Hypothalamus (tissue), 51 donors: ENCODE measurements at regions not wholly inside any gene's neighbourhood (a gene's known extent, or its start where the extent isn't known, plus 50 kb on each side); places are given as distances from the start of the nearest gene placed in this dataset.

Experiments used
- DNase-seq, 51 donors: peaks; one replicate each; lab custom pipeline; 2025; lab: John Stamatoyannopoulos, UW

DNA sequence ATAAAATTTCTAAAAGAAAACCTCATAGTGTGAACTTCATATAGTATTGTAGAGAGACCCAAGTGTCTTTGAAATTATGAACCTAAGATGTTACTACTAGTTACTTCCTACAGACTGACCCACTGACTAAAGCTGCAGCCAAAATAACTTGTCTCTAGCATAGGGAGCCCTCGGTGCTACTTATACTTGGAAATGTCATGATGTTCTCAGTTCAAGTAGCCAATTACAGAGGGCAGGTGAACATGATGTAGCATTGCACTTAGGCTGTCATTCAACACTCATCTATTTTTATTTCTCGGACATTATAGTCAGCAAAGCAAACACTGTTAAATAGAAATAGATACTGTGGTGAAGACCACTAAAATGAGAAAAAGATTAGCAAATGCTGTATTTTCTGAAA is 165.6 kb downstream of the AREG start:
- no peak for DNase-seq

GRCh38 chr4:74612837-74613236 is 167.9 kb downstream of the AREG start:
- no peak for DNase-seq

DNA sequence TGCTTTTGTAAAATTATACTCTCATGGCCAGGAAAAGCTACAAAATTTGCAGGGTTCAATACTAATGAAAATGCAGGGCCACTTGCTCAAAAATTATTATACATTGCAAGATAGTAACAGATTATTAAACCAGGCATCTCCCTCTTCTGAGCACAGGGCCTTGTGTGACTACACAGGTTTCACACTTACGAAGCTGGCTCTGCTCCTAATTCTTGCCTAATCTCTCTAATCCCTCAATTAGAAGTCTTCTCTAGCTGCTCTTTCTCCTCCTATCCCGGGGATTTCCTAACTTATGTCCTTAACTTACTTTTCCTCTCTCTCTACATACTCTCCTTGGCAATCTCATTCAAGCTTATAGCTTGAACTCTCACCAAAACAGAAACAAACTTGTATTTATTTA is 168.3 kb downstream of the AREG start:
- no peak for DNase-seq

DNA sequence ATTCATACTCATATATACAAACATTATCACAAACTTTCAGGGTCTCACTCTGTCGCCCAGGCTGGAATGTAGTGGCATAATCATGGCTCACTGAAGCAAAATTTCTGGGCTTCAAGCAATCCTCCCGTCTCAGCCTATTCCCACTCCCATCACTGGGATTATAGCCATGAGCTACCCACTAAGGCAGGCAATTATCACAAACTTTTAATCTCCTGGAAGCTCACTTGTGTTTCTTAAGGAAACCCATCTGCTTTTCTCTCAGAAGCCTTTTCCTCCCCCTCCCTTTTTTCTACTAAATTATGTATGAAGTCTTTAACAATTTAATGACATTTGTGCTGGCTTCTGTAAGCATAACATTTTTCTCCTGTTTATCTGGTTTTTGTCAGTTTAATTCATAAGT is 170.5 kb downstream of the AREG start:
- DNase-seq = no peak

DNA sequence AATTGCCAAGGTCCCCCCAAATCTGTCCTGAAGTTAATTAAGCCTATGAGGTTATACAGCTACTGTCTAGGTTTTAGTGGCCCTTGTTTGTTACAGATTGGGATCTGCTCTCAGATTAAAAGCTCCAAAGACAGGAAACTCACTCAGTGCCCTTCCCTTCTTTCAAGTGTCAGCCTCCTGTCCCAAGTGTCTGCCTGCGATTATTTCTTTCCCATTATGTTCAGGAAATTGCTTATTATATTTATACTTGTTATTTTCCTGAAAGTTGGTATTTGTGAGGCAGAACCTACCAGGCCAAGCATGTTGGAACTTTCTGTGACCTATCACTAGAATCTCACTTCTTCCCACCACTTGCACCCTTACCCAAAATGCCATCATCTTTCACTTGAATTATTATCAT is 173.2 kb downstream of the AREG start:
- no peak for DNase-seq

GRCh38 chr4:74618659-74619058 is 173.7 kb downstream of the AREG start:
- no peak for DNase-seq

GRCh38 chr4:74619931-74620702 is 174.2 kb downstream of the BTC start:
- DNase-seq = no peak

- DNase-seq = no peak
Observed at GRCh38 chr4:74621616-74622015, 172.7 kb downstream of the BTC start.

GRCh38 chr4:74623041-74623440 is 171.3 kb downstream of the BTC start:
- DNase-seq = no peak

DNA sequence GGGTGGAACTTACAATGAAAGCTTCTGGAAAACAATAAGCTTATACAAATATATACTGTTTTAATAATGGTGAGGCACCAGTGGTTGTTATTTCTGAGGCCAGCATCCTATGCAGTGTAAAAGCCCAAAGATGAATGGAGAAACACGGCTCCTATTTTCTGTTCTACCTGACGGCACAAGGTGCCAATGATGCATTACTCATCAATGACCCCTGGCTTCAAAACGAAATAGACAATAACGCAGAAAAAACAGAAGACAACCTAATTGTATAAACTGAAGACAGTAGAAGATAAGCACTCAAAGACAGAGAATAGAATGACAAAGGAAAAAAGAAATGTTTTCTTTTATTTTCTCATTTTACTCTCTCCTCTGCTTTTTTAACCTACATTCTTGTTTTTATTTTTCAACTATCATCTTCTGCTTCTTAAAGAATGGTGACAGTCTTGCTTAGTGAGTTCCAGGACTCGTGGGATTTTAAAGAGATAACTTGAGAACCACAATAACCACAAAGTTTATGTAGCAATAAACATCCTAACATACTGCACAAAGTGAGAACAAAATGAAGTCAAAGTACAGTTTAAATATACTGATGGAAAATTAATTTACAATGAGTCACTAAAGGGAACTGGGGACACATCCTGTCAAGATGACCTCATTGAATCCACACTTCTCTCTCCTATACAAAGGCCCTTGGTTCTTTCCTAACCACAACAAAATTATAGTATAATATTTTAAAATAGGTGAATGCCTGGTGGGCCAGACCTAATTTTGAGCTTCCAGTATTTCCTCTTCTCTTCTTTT is 169.8 kb downstream of the BTC start:
- DNase-seq = no peak

GRCh38 chr4:74625981-74626380 is 168.3 kb downstream of the BTC start:
- no peak for DNase-seq

- no peak for DNase-seq
Observed at GRCh38 chr4:74627093-74627492, 167.2 kb downstream of the BTC start.

- no peak for DNase-seq
Observed at GRCh38 chr4:74627504-74627903, 166.8 kb downstream of the BTC start.

- DNase-seq = no peak
Observed at GRCh38 chr4:74628852-74629620, 165.3 kb downstream of the BTC start.

GRCh38 chr4:74630551-74630950 is 163.8 kb downstream of the BTC start:
- DNase-seq = no peak

DNA sequence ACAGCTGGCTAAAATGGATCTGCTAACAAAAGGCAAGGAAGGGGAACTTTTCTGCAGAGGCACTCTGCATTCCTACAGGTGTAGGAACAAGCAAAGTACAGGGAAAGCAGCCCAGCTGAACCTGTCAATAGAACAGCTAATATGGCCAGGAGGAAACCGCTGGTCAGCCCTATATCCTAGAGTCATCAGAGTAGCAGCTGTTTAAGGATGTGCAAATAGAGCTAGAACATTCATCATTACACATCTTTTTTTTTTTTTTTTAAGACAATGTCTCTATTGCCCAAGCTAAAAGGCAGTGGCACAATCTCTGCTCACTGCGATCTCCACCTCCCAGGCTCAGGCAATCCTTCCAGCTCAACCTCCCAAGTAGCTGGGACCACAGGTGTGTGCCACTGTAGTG is 163.0 kb downstream of the BTC start:
- DNase-seq = no peak

- no peak for DNase-seq
Observed at GRCh38 chr4:74631988-74632387, 162.3 kb downstream of the BTC start.

GRCh38 chr4:74632634-74633033 is 161.7 kb downstream of the BTC start:
- no peak for DNase-seq

GRCh38 chr4:74635074-74635473 is 159.2 kb downstream of the BTC start:
- DNase-seq = no peak

DNA sequence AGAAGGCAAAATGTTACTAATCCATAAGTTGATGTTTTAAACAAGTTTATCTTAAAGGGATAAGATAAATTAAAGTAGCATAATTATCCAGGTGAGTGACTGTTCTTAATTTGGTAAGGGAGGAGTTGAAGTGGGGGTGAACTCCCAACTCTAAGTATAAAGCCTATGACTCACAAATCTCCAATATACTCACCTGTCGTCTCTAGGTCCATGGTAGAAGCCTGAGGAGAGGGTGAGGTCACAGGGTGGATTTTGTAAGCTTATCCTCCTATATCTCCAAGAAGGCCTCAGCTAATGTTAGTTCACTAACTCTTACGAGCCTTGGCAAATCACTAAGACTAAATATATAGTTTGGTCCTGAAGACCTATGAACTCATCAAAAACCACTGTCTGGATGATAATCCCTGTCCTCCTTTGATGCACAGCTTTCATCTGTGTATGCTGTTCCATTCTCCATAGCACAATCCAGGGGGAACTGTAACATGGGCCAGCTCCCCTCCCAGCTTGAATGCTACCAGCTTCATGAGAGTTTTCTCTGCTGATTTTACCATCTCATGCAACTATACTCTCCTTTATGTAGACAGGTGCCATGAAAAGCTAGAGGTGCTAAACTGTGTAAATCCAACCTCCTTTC is 158.7 kb downstream of the BTC start:
- DNase-seq = no peak

- DNase-seq = no peak
Observed at GRCh38 chr4:74638001-74638400, 156.3 kb downstream of the BTC start.
